Limb (tissue), 2 donors: ENCODE measurements at regions not wholly inside any gene's neighbourhood (a gene's known extent, or its start where the extent isn't known, plus 50 kb on each side); places are given as distances from the start of the nearest gene placed in this dataset.

Experiments
- DNase-seq, 2 donors: peaks; one replicate each; pipeline ENCODE4 v3.0.0-alpha.2; 2016; ENCODE audit errors: extremely low spot score in 2 of 2

- DNase-seq = no peak
Measured at GRCh38 chr3:34292605-34293300, 494.3 kb downstream of the PDCD6IP start.

GRCh38 chr3:34294240-34294639, 495.8 kb downstream of the PDCD6IP start:
- no peak for DNase-seq

- DNase-seq = no peak
Measured at GRCh38 chr3:34296796-34297195, 498.4 kb downstream of the PDCD6IP start.

GRCh38 chr3:34298653-34299052, 500.2 kb downstream of the PDCD6IP start:
- DNase-seq = no peak

- DNase-seq = no peak
Measured at GRCh38 chr3:34300621-34301020, 502.2 kb downstream of the PDCD6IP start.

- DNase-seq = no peak
Measured at GRCh38 chr3:34301313-34301712, 502.9 kb downstream of the PDCD6IP start.

GRCh38 chr3:34305266-34305665, 506.8 kb downstream of the PDCD6IP start:
- DNase-seq = no peak

GRCh38 chr3:34312684-34313083, 514.3 kb downstream of the PDCD6IP start:
- DNase-seq = no peak

- DNase-seq = no peak
Measured at GRCh38 chr3:34319881-34320280, 521.5 kb downstream of the PDCD6IP start.

- DNase-seq = no peak
Measured at GRCh38 chr3:34323517-34323916, 525.1 kb downstream of the PDCD6IP start.

- DNase-seq = no peak
Measured at GRCh38 chr3:34346656-34347055, 548.2 kb downstream of the PDCD6IP start.

GRCh38 chr3:34351882-34352777, 553.7 kb downstream of the PDCD6IP start:
- DNase-seq = no peak

GRCh38 chr3:34352778-34353331, 554.4 kb downstream of the PDCD6IP start:
- DNase-seq = no peak

GRCh38 chr3:34357461-34357860, 559.0 kb downstream of the PDCD6IP start:
- no peak for DNase-seq

GRCh38 chr3:34359064-34359463, 560.6 kb downstream of the PDCD6IP start:
- no peak for DNase-seq

- DNase-seq = no peak
Measured at GRCh38 chr3:34360713-34361112, 562.3 kb downstream of the PDCD6IP start.

GRCh38 chr3:34361921-34362320, 563.5 kb downstream of the PDCD6IP start:
- DNase-seq = no peak

GRCh38 chr3:34362910-34363309, 564.5 kb downstream of the PDCD6IP start:
- no peak for DNase-seq

- no peak for DNase-seq
Measured at GRCh38 chr3:34363881-34364280, 565.5 kb downstream of the PDCD6IP start.

- DNase-seq = no peak
Measured at GRCh38 chr3:34364335-34364734, 565.9 kb downstream of the PDCD6IP start.

- no peak for DNase-seq
Measured at GRCh38 chr3:34365231-34365630, 566.8 kb downstream of the PDCD6IP start.

GRCh38 chr3:34365771-34366170, 567.3 kb downstream of the PDCD6IP start:
- DNase-seq = no peak
